Upper lobe of right lung (tissue), 1 donor: ENCODE measurements at regions not wholly inside any gene's neighbourhood (a gene's known extent, or its start where the extent isn't known, plus 50 kb on each side); places are given as distances from the start of the nearest gene placed in this dataset.

ENCODE experiments used
- ATAC-seq: fragments of 200-7000 bp; cut with Tn5 transposase; one replicate; pipeline ENCODE4 v1.9.1; 2020; ENCODE audit warnings: mild to moderate bottlenecking, moderate library complexity
- DNase-seq: peaks from one replicate; pipeline ENCODE4 v3.0.0-alpha.2; 2020
- H3K27ac ChIP-seq: fragments of 200-600 bp; one replicate; pipeline ENCODE4 v1.8.0; 2022
- H3K27me3 ChIP-seq: fragments of 200-600 bp; one replicate; pipeline ENCODE4 v1.8.0; 2022; ENCODE audit warnings: mild to moderate bottlenecking
- H3K36me3 ChIP-seq: fragments of 200-600 bp; one replicate; pipeline ENCODE4 v1.8.0; 2022
- H3K4me1 ChIP-seq: fragments of 200-600 bp; one replicate; pipeline ENCODE4 v1.8.0; 2022
- H3K4me3 ChIP-seq: fragments of 200-600 bp; one replicate; pipeline ENCODE4 v1.8.0; 2022; ENCODE audit warnings: mild to moderate bottlenecking
- H3K9me3 ChIP-seq: fragments of 200-600 bp; one replicate; pipeline ENCODE4 v1.8.0; 2022
- CTCF ChIP-seq: fragments of 200-600 bp; IDR thresholded peaks from one replicate; pipeline ENCODE4 v1.8.0; 2022; ENCODE audit warnings: antibody characterized with exemption
- intact Hi-C: fragments of 100-400 bp; cut with DNase I; formaldehyde crosslinking; loops from one replicate; pipeline ENCODE4 v1.11.0; 2022
- donor health status: DM: no; HTN: yes; CAD: no; lungs with severe emphysema.

- Histone ChIP-seq H3K27me3 (no peaks in the 10 kb centered on the region), H3K36me3 (no peaks in the 10 kb centered on the region), H3K4me3 (no peak overlapping the region), H3K4me1 (no peaks in the 10 kb centered on the region), H3K9me3 (no peaks in the 10 kb centered on the region), H3K27ac (no peak overlapping the region)
- ATAC-seq = no peak
- TF ChIP-seq CTCF = no peak
- DNase-seq = no peak
- intact Hi-C loops = no loop called here
Measured at GRCh38 chr7:125010540-125010939, 80.9 kb upstream of the POT1 start.

- DNase-seq (no peak), ATAC-seq (no peak)
- Histone ChIP-seq H3K27ac (no peak overlapping the region), H3K4me1 (no peaks in the 10 kb centered on the region), H3K9me3 (no peaks in the 10 kb centered on the region), H3K36me3 (no peaks in the 10 kb centered on the region), H3K4me3 (no peak overlapping the region), H3K27me3 (no peaks in the 10 kb centered on the region)
- intact Hi-C loops = no loop called here
- TF ChIP-seq CTCF = no peak
Measured at GRCh38 chr7:124996778-124997177, 67.2 kb upstream of the POT1 start.

DNA sequence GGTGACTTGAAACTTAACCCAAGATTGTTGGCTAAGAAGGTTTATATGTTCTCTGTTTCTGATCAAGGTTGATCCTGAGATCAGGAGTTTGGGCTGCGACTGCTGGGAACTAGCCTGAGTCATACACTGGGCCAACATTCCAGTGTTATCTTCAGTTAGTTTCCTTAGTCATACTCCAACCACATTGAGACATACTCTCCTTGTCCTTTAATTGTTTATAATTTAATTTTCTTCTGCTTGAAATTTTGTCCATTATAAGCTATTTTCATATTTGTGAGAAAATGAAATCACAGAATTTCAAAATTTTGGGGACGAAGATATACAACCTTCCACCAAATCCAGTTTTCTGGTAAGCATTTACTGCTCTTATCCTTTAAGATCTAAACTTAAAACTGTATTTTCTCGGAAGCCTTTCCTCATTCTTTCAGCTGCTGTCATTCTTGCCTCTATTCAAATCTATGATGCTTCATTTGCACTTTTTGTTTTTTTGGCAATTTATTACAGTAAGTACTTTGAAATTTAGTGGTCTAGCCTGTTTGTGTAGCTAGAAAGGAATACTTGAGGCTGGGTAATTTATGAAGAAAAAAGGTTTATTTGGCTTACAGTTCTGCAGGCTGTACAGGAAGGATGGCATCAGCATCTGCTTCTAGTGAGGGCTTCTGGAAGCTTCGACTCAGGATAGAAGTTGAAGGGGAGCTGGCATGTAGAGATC, 63.4 kb upstream of the POT1 start:
- intact Hi-C loops = no loop called here
- ATAC-seq (peak; percentile 36), DNase-seq (no peak)
- Histone ChIP-seq H3K36me3 (no peaks in the 10 kb centered on the region), H3K9me3 (no peaks in the 10 kb centered on the region), H3K4me1 (no peaks in the 10 kb centered on the region), H3K27ac (no peak overlapping the region), H3K4me3 (no peak overlapping the region), H3K27me3 (no peaks in the 10 kb centered on the region)
- TF ChIP-seq CTCF = no peak

- Histone ChIP-seq H3K27me3 (no peaks in the 10 kb centered on the region), H3K4me3 (no peak overlapping the region), H3K27ac (no peak overlapping the region), H3K36me3 (no peaks in the 10 kb centered on the region), H3K9me3 (no peaks in the 10 kb centered on the region), H3K4me1 (no peaks in the 10 kb centered on the region)
- DNase-seq (no peak), ATAC-seq (no peak)
- intact Hi-C loops = no loop called here
- no peak for TF ChIP-seq CTCF
Measured at GRCh38 chr7:124989911-124990310, 60.3 kb upstream of the POT1 start.
